B cell (primary cell): ENCODE measurements at regions not wholly inside any gene's neighbourhood (a gene's known extent, or its start where the extent isn't known, plus 50 kb on each side); places are given as distances from the start of the nearest gene placed in this dataset.

ENCODE experiments used
- ATAC-seq: fragments of 200-7000 bp; cut with Tn5 transposase; one replicate; pipeline ENCODE4 v1.10.0; 2021; ENCODE audit warnings: low read depth, mild to moderate bottlenecking, moderate number of reproducible peaks, moderate library complexity
- CTCF ChIA-PET: fragments of 350-600 bp; sonication (Branson Sonifier 250); formaldehyde crosslinking; loops from one replicate; lab custom pipeline; 2021; ENCODE audit warnings: antibody characterized with exemption, inconsistent platforms; lab: Charles Lee
- POLR2A ChIA-PET: fragments of 350-600 bp; sonication (Branson Sonifier 250); formaldehyde crosslinking; loops from one replicate; lab custom pipeline; 2021; ENCODE audit warnings: antibody characterized with exemption; lab: Charles Lee
- DNase-seq: peaks from one replicate; pipeline ENCODE4 v3.0.0; 2013
- H2AFZ ChIP-seq: 2 replicates; pipeline ENCODE4 v1.6.1; 2012; ENCODE audit warnings: mild to moderate bottlenecking, low read depth, low read length; ENCODE audit not compliant: insufficient read depth, poor library complexity, severe bottlenecking
- H3K27ac ChIP-seq, 2 donors: 1 replicate in 1 of 2; 2 replicates in 1 of 2; pipeline ENCODE4 v1.5.1; 2012 to 2013; ENCODE audit warnings: low read length in 2 of 2, mild to moderate bottlenecking in 2 of 2, moderate library complexity in 1 of 2
- H3K27me3 ChIP-seq, 4 experiments: fragments of 200-600 bp in 1 of 4; sonication (generic) in 1 of 4; replicated peaks in 1 of 4; 1 replicate in 2 of 4; 2 replicates in 2 of 4; pipeline versions ENCODE4 v1.6.1 to v1.7.0; 2013 to 2016; ENCODE audit warnings: low read length in 3 of 4, mild to moderate bottlenecking in 2 of 4, mixed read lengths in 1 of 4, moderate library complexity in 1 of 4; ENCODE audit not compliant: insufficient read depth in 4 of 4, control insufficient read depth in 3 of 4; ENCODE audit errors: control extremely low read depth in 1 of 4
- H3K36me3 ChIP-seq, 2 experiments: replicated peaks in 1 of 2; 1 replicate in 1 of 2; 2 replicates in 1 of 2; pipeline versions ENCODE4 v1.6.1 to v1.7.1; 2013; ENCODE audit warnings: low read length in 1 of 2; ENCODE audit not compliant: insufficient read depth in 2 of 2, control insufficient read depth in 1 of 2; ENCODE audit errors: control extremely low read depth in 1 of 2, extremely low read depth in 1 of 2
- H3K4me1 ChIP-seq, 2 donors: fragments of 200-600 bp in 1 of 2; sonication (generic) in 1 of 2; 1 replicate in 1 of 2; 2 replicates in 1 of 2; pipeline versions ENCODE4 v1.5.1 to v1.6.1; 2013 to 2017; ENCODE audit warnings: low read length in 2 of 2; ENCODE audit not compliant: control insufficient read depth in 2 of 2, insufficient read depth in 2 of 2
- H3K4me2 ChIP-seq: replicated peaks from 2 replicates; pipeline ENCODE3; 2012; ENCODE audit warnings: mild to moderate bottlenecking, low read depth, low read length; ENCODE audit not compliant: poor library complexity, severe bottlenecking
- H3K4me3 ChIP-seq, 5 experiments: fragments of 200-600 bp in 1 of 5; sonication (generic) in 1 of 5; 1 replicate in 3 of 5; 2 replicates in 2 of 5; pipeline versions ENCODE4 v1.5.1 to v1.7.0; 2011 to 2016; ENCODE audit warnings: low read length in 4 of 5, mild to moderate bottlenecking in 4 of 5, low read depth in 2 of 5, control low read depth in 1 of 5, moderate library complexity in 1 of 5; ENCODE audit not compliant: insufficient read depth in 1 of 5; ENCODE audit errors: control extremely low read depth in 1 of 5, extremely low read depth in 1 of 5
- H3K79me2 ChIP-seq: fragments of 200-600 bp; sonication (generic); one replicate; pipeline ENCODE4 v1.6.0; 2016; ENCODE audit warnings: low read length; ENCODE audit not compliant: control insufficient read depth, insufficient read depth
- H3K9ac ChIP-seq: fragments of 200-600 bp; sonication (generic); 2 replicates; pipeline ENCODE4 v1.6.1; 2017; ENCODE audit warnings: mild to moderate bottlenecking, low read length, moderate library complexity
- H3K9me3 ChIP-seq, 3 donors: one replicate each; pipeline versions ENCODE4 v1.6.1 to v1.7.1; 2013; ENCODE audit warnings: low read length in 2 of 3; ENCODE audit not compliant: control insufficient read depth in 2 of 3, insufficient read depth in 1 of 3; ENCODE audit errors: control extremely low read depth in 1 of 3
- H4K20me1 ChIP-seq: 2 replicates; pipeline ENCODE4 v1.6.0; 2012; ENCODE audit warnings: mild to moderate bottlenecking, low read length; ENCODE audit not compliant: insufficient read depth, control insufficient read depth, poor library complexity, severe bottlenecking
- H3K27ac Mint-ChIP-seq: one replicate; pipeline ENCODE4 v1.8.0; 2021; ENCODE audit warnings: mixed read lengths
- H3K27me3 Mint-ChIP-seq: one replicate; pipeline ENCODE4 v1.8.0; 2021; ENCODE audit warnings: mixed read lengths
- H3K4me1 Mint-ChIP-seq: one replicate; pipeline ENCODE4 v1.8.0; 2021; ENCODE audit warnings: mixed read lengths
- H3K4me3 Mint-ChIP-seq: one replicate; pipeline ENCODE4 v1.8.0; 2021; ENCODE audit warnings: mixed read lengths
- H3K9me3 Mint-ChIP-seq: one replicate; pipeline ENCODE4 v1.8.0; 2022; ENCODE audit warnings: mixed read lengths; ENCODE audit not compliant: insufficient read depth
- CTCF ChIP-seq: fragments of 200-600 bp; IDR thresholded peaks from one replicate; pipeline ENCODE4 v1.8.0; 2022; ENCODE audit warnings: antibody characterized with exemption, mild to moderate bottlenecking
- EZH2 ChIP-seq: IDR thresholded peaks from 2 replicates; pipeline ENCODE4 v1.6.1; 2012; ENCODE audit warnings: borderline replicate concordance, low read depth, mild to moderate bottlenecking, moderate library complexity, low read length; ENCODE audit not compliant: insufficient read depth, poor library complexity, severe bottlenecking
- WGBS: methylation state at CpG from one replicate; pipeline ENCODE4 v1.1.5; 2013; ENCODE audit warnings: missing lambda C conversion rate; ENCODE audit not compliant: insufficient coverage; 5-methylcytosine and 5-hydroxymethylcytosine counted together
- intact Hi-C: fragments of 100-400 bp; cut with micrococcal nuclease; formaldehyde crosslinking; loops from one replicate; pipeline ENCODE4 v1.10.0; 2022

GRCh38 chr9:105083256-105083655 lies 155.3 kb upstream of the ABCA1 start:
- no peak overlapping the region for H3K27ac ChIP-seq
- H3K36me3 ChIP-seq = no peaks in the 10 kb centered on the region
- no peaks in the 10 kb centered on the region for H4K20me1 ChIP-seq
- H3K4me3 ChIP-seq = no peak overlapping the region
- no CpG with 5 or more reads among the region's 2 CpGs for WGBS
- intact Hi-C loops = no loop called here
- no peaks in the 10 kb centered on the region for H3K27me3 Mint-ChIP-seq
- H2AFZ ChIP-seq = no peak overlapping the region
- POLR2A ChIA-PET = interaction anchor here (0.7 kb wide), 1 partner anchor 115 kb away, joined by 6 read pairs; no protein-coding TSS in a partner anchor
- CTCF ChIA-PET = no interaction called here
- ATAC-seq = no peak
- no peaks in the 10 kb centered on the region for H3K9me3 Mint-ChIP-seq
- H3K4me1 Mint-ChIP-seq = peaks cover 1% of the 10 kb centered on the region
- H3K9ac ChIP-seq = no peak overlapping the region
- H3K4me3 Mint-ChIP-seq = no peak overlapping the region
- no peaks in the 10 kb centered on the region for H3K27me3 ChIP-seq
- H3K27ac Mint-ChIP-seq = no peak overlapping the region
- no peaks in the 10 kb centered on the region for H3K9me3 ChIP-seq
- no peak overlapping the region for H3K4me2 ChIP-seq
- no peaks in the 10 kb centered on the region for H3K79me2 ChIP-seq
- no peaks in the 10 kb centered on the region for H3K4me1 ChIP-seq
- DNase-seq = no peak
- no peak for TF ChIP-seq CTCF
- no peak for TF ChIP-seq EZH2

GRCh38 chr9:105087910-105088898 lies 156.2 kb upstream of the SLC44A1 start:
- no peak overlapping the region for H3K4me3 Mint-ChIP-seq
- no peaks in the 10 kb centered on the region for H3K79me2 ChIP-seq
- H3K4me3 ChIP-seq = no peak overlapping the region
- H3K9me3 Mint-ChIP-seq = no peaks in the 10 kb centered on the region
- H3K9me3 ChIP-seq = no peaks in the 10 kb centered on the region
- intact Hi-C loops = no loop called here
- no peaks in the 10 kb centered on the region for H3K27me3 Mint-ChIP-seq
- H3K4me1 ChIP-seq = no peaks in the 10 kb centered on the region
- H3K4me1 Mint-ChIP-seq = peaks cover 1% of the 10 kb centered on the region
- no peak overlapping the region for H3K27ac ChIP-seq
- TF ChIP-seq CTCF (no peak), EZH2 (no peak)
- no peak overlapping the region for H3K9ac ChIP-seq
- no peaks in the 10 kb centered on the region for H3K27me3 ChIP-seq
- no peaks in the 10 kb centered on the region for H4K20me1 ChIP-seq
- no peaks in the 10 kb centered on the region for H3K36me3 ChIP-seq
- H2AFZ ChIP-seq = no peak overlapping the region
- CTCF ChIA-PET = no interaction called here
- POLR2A ChIA-PET = no interaction called here
- ATAC-seq (no peak), DNase-seq (no peak)
- H3K4me2 ChIP-seq = no peak overlapping the region
- no peak overlapping the region for H3K27ac Mint-ChIP-seq
- 80% methylated on average over 1 of the region's 4 CpGs for WGBS
